ENCODE measurements at regions not wholly inside any gene's neighbourhood (a gene's known extent, or its start where the extent isn't known, plus 50 kb on each side); places are given as distances from the start of the nearest gene placed in this dataset.

GRCh38 chr4:124189545-124189944 is 523.0 kb downstream of the ANKRD50 start (continued):
- TF ChIP-seq USF2 (CRISPR knock-in tag; IDR thresholded peaks at IDR 0.05) (no peak), ZNF423 (CRISPR knock-in tag; IDR thresholded peaks at IDR 0.05) (no peak)

- TF ChIP-seq RELA (CRISPR knock-in tag; IDR thresholded peaks at IDR 0.05; ENCODE audit: borderline replicate concordance) (no peak), JUN (CRISPR knock-in tag; IDR thresholded peaks at IDR 0.05) (no peak), CBFB (CRISPR knock-in tag; IDR thresholded peaks at IDR 0.05; ENCODE audit: low read depth) (no peak), ETV6 (CRISPR knock-in tag; IDR thresholded peaks at IDR 0.05) (no peak), ZNF532 (CRISPR knock-in tag; IDR thresholded peaks at IDR 0.05; ENCODE audit: borderline replicate concordance) (no peak), ZNF512 (CRISPR knock-in tag; IDR thresholded peaks at IDR 0.05; ENCODE audit: borderline replicate concordance) (no peak), SMAD3 (CRISPR knock-in tag; IDR thresholded peaks at IDR 0.05; ENCODE audit: borderline replicate concordance) (no peak), ATF1 (CRISPR knock-in tag; IDR thresholded peaks at IDR 0.05) (no peak), MYBL2 (CRISPR knock-in tag; IDR thresholded peaks at IDR 0.05) (no peak), USF1 (CRISPR knock-in tag; IDR thresholded peaks at IDR 0.05) (no peak), ATF2 (CRISPR knock-in tag; IDR thresholded peaks at IDR 0.05; ENCODE audit: borderline replicate concordance, low read depth) (no peak)
- Mint-ChIP-seq H3K36me3 (no peaks in the 10 kb centered on the region), H3K9me3 (peaks cover 8% of the 10 kb centered on the region; the same call in 1 of the 2 replicates), H3K27me3 (ENCODE audit: low read depth) (no peaks in the 10 kb centered on the region), H3K27ac (peak overlapping the region; percentile 74), H3K4me1 (peaks cover 2% of the 10 kb centered on the region; the same call in 1 of the 2 replicates), H3K4me3 (no peak overlapping the region)
- ChIA-PET POLR2A (no interaction called here), CTCF (no interaction called here)
- no peak for ATAC-seq
- DNase-seq (ENCODE audit: low spot score), result no peak
These were observed 521.2 kb downstream of the ANKRD50 start for GRCh38 chr4:124191329-124191728.

GRCh38 chr4:124192544-124192943 is 520.0 kb downstream of the ANKRD50 start:
- Mint-ChIP-seq H3K27ac (no peak overlapping the region), H3K9me3 (peaks cover 5% of the 10 kb centered on the region; the same call in 1 of the 2 replicates)
- TF ChIP-seq E2F5 (CRISPR knock-in tag; IDR thresholded peaks at IDR 0.05) (no peak), ATF1 (CRISPR knock-in tag; IDR thresholded peaks at IDR 0.05) (no peak), TEAD1 (CRISPR knock-in tag; IDR thresholded peaks at IDR 0.05) (no peak), ZNF281 (CRISPR knock-in tag; IDR thresholded peaks at IDR 0.05) (no peak), PRRX2 (CRISPR knock-in tag; IDR thresholded peaks at IDR 0.05) (no peak), GRHL2 (CRISPR knock-in tag; IDR thresholded peaks at IDR 0.05; ENCODE audit: insufficient replicate concordance, severe bottlenecking) (no peak), MYBL2 (CRISPR knock-in tag; IDR thresholded peaks at IDR 0.05) (no peak), EMX1 (CRISPR knock-in tag; IDR thresholded peaks at IDR 0.05) (no peak), OVOL2 (CRISPR knock-in tag; IDR thresholded peaks at IDR 0.05; ENCODE audit: borderline replicate concordance) (no peak), RORB (CRISPR knock-in tag; IDR thresholded peaks at IDR 0.05) (no peak), FOXP1 (CRISPR knock-in tag; IDR thresholded peaks at IDR 0.05; ENCODE audit: borderline replicate concordance) (no peak)

More at GRCh38 chr4:124192544-124192943, 520.0 kb downstream of the ANKRD50 start:
- Mint-ChIP-seq H3K36me3 (no peaks in the 10 kb centered on the region), H3K4me3 (no peak overlapping the region), H3K4me1 (peaks cover 2% of the 10 kb centered on the region; the same call in 1 of the 2 replicates), H3K27me3 (ENCODE audit: low read depth) (no peaks in the 10 kb centered on the region)
- ChIA-PET CTCF (no interaction called here), POLR2A (no interaction called here)
- ATAC-seq (no peak), DNase-seq (ENCODE audit: low spot score) (no peak)

Measured in WTC11 (cell line).